Activated CD8-positive, alpha-beta T cell treated with anti-CD3 and anti-CD28 coated beads for 36 hours (primary cell): ENCODE measurements at regions not wholly inside any gene's neighbourhood (a gene's known extent, or its start where the extent isn't known, plus 50 kb on each side); places are given as distances from the start of the nearest gene placed in this dataset.

Experiments used
- ATAC-seq: fragments of 200-7000 bp; cut with Tn5 transposase; one replicate; pipeline ENCODE4 v1.10.0; 2021; ENCODE audit warnings: mild to moderate bottlenecking, moderate library complexity
- CTCF ChIA-PET: fragments of 350-600 bp; sonication (Branson Sonifier 250); formaldehyde crosslinking; loops from one replicate; lab custom pipeline; 2021; ENCODE audit warnings: antibody characterized with exemption; lab: Charles Lee
- POLR2A ChIA-PET: fragments of 350-600 bp; sonication (Branson Sonifier 250); formaldehyde crosslinking; loops from one replicate; lab custom pipeline; 2021; ENCODE audit warnings: antibody characterized with exemption; lab: Charles Lee
- DNase-seq: peaks from one replicate; pipeline ENCODE4 v3.0.0-alpha.2; 2020
- H3K27ac Mint-ChIP-seq: one replicate; pipeline ENCODE4 v1.8.0; 2021; ENCODE audit warnings: mild to moderate bottlenecking, mixed read lengths
- H3K27me3 Mint-ChIP-seq: one replicate; pipeline ENCODE4 v1.8.0; 2021; ENCODE audit warnings: mixed read lengths
- H3K36me3 Mint-ChIP-seq: one replicate; pipeline ENCODE4 v1.8.0; 2021; ENCODE audit warnings: low read depth, mixed read lengths
- H3K4me1 Mint-ChIP-seq: one replicate; pipeline ENCODE4 v1.8.0; 2021; ENCODE audit warnings: low read depth, mixed read lengths
- H3K4me3 Mint-ChIP-seq: one replicate; pipeline ENCODE4 v1.8.0; 2021; ENCODE audit warnings: mild to moderate bottlenecking, moderate library complexity, mixed read lengths
- H3K9me3 Mint-ChIP-seq: one replicate; pipeline ENCODE4 v1.8.0; 2021; ENCODE audit warnings: mixed read lengths
- CTCF ChIP-seq: fragments of 200-600 bp; IDR thresholded peaks from one replicate; pipeline ENCODE4 v1.8.0; 2022; ENCODE audit warnings: antibody characterized with exemption, mild to moderate bottlenecking
- intact Hi-C: fragments of 100-400 bp; cut with micrococcal nuclease; formaldehyde crosslinking; loops from one replicate; pipeline ENCODE4 v1.10.0; 2022

GRCh38 chr7:67644151-67644550, 647.5 kb downstream of the TYW1 start:
- H3K9me3 Mint-ChIP-seq, result peaks cover 9% of the 10 kb centered on the region
- CTCF ChIA-PET, result no interaction called here

GRCh38 chr7:67652937-67653336, 656.3 kb downstream of the TYW1 start:
- no peak overlapping the region for H3K4me3 Mint-ChIP-seq
- no peaks in the 10 kb centered on the region for H3K36me3 Mint-ChIP-seq
- ATAC-seq (no peak), DNase-seq (no peak)
- ChIA-PET POLR2A (no interaction called here), CTCF (no interaction called here)
- peaks cover 7% of the 10 kb centered on the region for H3K9me3 Mint-ChIP-seq
- intact Hi-C loops, result no loop called here
- TF ChIP-seq CTCF, result no peak
- no peak overlapping the region for H3K27ac Mint-ChIP-seq
- no peaks in the 10 kb centered on the region for H3K4me1 Mint-ChIP-seq
- no peaks in the 10 kb centered on the region for H3K27me3 Mint-ChIP-seq

More at GRCh38 chr7:67644151-67644550, 647.5 kb downstream of the TYW1 start:
- ATAC-seq, result no peak
- Mint-ChIP-seq H3K27me3 (no peaks in the 10 kb centered on the region), H3K4me3 (no peak overlapping the region), H3K4me1 (no peaks in the 10 kb centered on the region), H3K27ac (no peak overlapping the region), H3K36me3 (no peaks in the 10 kb centered on the region)
- no peak for TF ChIP-seq CTCF
- intact Hi-C loops, result no loop called here
- DNase-seq, result no peak
- POLR2A ChIA-PET, result no interaction called here

- ATAC-seq (no peak), DNase-seq (no peak)
- no peak overlapping the region for H3K27ac Mint-ChIP-seq
- CTCF ChIA-PET, result interaction anchor here (0.7 kb wide), 1 partner anchor 29 kb away, joined by 3 read pairs; no protein-coding TSS in a partner anchor
- TF ChIP-seq CTCF, result no peak
- H3K36me3 Mint-ChIP-seq, result no peaks in the 10 kb centered on the region
- intact Hi-C loops, result no loop called here
- no peaks in the 10 kb centered on the region for H3K27me3 Mint-ChIP-seq
- no peaks in the 10 kb centered on the region for H3K4me1 Mint-ChIP-seq
- H3K9me3 Mint-ChIP-seq, result peaks cover 5% of the 10 kb centered on the region
- H3K4me3 Mint-ChIP-seq, result no peak overlapping the region
- POLR2A ChIA-PET, result no interaction called here
Measured at GRCh38 chr7:67653856-67654454, 657.3 kb downstream of the TYW1 start.

GRCh38 chr7:67654642-67655041, 658.0 kb downstream of the TYW1 start:
- ATAC-seq, result no peak
- no peak overlapping the region for H3K4me3 Mint-ChIP-seq
- POLR2A ChIA-PET, result no interaction called here

GRCh38 chr7:67655168-67655567, 658.5 kb downstream of the TYW1 start:
- CTCF ChIA-PET, result no interaction called here
- H3K36me3 Mint-ChIP-seq, result no peaks in the 10 kb centered on the region
- POLR2A ChIA-PET, result no interaction called here
- DNase-seq, result no peak
- peaks cover 5% of the 10 kb centered on the region for H3K9me3 Mint-ChIP-seq
- ATAC-seq, result no peak
- H3K4me3 Mint-ChIP-seq, result no peak overlapping the region
- H3K27ac Mint-ChIP-seq, result no peak overlapping the region
- H3K27me3 Mint-ChIP-seq, result no peaks in the 10 kb centered on the region
- H3K4me1 Mint-ChIP-seq, result no peaks in the 10 kb centered on the region
- TF ChIP-seq CTCF, result no peak
- intact Hi-C loops, result no loop called here

More at GRCh38 chr7:67654642-67655041, 658.0 kb downstream of the TYW1 start:
- no peak for DNase-seq
- H3K27ac Mint-ChIP-seq, result no peak overlapping the region
- intact Hi-C loops, result no loop called here
- CTCF ChIA-PET, result no interaction called here
- H3K27me3 Mint-ChIP-seq, result no peaks in the 10 kb centered on the region
- H3K9me3 Mint-ChIP-seq, result peaks cover 5% of the 10 kb centered on the region
- H3K36me3 Mint-ChIP-seq, result no peaks in the 10 kb centered on the region
- no peak for TF ChIP-seq CTCF
- no peaks in the 10 kb centered on the region for H3K4me1 Mint-ChIP-seq
